ENCODE measurements at regions not wholly inside any gene's neighbourhood (a gene's known extent, or its start where the extent isn't known, plus 50 kb on each side); places are given as distances from the start of the nearest gene placed in this dataset.

DNA sequence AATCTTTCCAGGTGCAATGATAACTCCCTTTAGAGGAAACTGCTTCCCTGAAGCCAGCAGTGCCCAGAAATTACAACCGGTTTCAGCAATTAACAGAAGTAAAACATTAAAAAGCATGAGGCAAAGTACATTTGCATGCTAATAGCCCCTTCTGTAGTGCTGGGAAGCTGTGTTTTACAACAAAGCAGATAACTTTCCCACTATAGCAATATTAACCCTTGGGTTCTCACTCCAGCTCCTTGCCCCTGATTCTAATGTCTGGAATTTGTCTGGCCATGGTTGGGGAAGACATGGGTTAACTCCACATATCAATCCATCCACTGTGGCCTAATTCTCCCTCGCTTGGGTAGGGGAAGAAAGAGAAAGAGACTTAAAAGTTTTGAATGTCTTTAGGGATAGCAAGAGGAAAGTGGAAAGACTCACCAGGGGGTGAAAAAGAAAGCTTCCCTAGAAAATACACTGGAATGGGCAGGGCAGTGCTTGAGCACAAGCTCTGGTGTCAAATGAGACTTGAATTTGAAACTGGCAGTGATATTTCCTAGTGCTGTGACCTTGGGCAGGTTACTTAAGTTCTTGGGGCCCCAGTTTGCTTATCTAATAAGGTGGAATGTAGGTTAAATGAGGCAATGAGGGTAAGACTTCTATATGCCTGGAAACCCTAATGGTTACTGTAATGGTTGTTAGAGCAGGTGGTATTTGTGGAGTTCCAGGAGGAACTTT, 102.0 kb downstream of the SOX9 start:
- Histone ChIP-seq H2AFZ (ENCODE audit: low read depth, low read length, severe bottlenecking) (no peak overlapping the region), H4K20me1 (ENCODE audit: low read depth, low read length) (no peaks in the 10 kb centered on the region), H3K27me3 (ENCODE audit: low read length) (no peaks in the 10 kb centered on the region), H3K4me2 (ENCODE audit: low read depth, low read length, poor library complexity, severe bottlenecking) (no peak overlapping the region), H3K9ac (ENCODE audit: low read length) (no peak overlapping the region), H3K36me3 (ENCODE audit: low read length) (no peaks in the 10 kb centered on the region), H3K79me2 (ENCODE audit: insufficient read depth, low read length) (no peaks in the 10 kb centered on the region), H3K9me2 (replicated peaks; ENCODE audit: insufficient read depth, low read length) (no peaks in the 10 kb centered on the region), H3K4me3 (ENCODE audit: insufficient read depth, low read length, poor library complexity, severe bottlenecking) (no peak overlapping the region), H3K9me3 (ENCODE audit: insufficient read depth, low read length) (no peaks in the 10 kb centered on the region), H3F3A (ENCODE audit: insufficient read depth) (no peaks in the 10 kb centered on the region), H3K27ac (ENCODE audit: low read depth, low read length) (no peak overlapping the region)
- TF ChIP-seq, protein P1, sequence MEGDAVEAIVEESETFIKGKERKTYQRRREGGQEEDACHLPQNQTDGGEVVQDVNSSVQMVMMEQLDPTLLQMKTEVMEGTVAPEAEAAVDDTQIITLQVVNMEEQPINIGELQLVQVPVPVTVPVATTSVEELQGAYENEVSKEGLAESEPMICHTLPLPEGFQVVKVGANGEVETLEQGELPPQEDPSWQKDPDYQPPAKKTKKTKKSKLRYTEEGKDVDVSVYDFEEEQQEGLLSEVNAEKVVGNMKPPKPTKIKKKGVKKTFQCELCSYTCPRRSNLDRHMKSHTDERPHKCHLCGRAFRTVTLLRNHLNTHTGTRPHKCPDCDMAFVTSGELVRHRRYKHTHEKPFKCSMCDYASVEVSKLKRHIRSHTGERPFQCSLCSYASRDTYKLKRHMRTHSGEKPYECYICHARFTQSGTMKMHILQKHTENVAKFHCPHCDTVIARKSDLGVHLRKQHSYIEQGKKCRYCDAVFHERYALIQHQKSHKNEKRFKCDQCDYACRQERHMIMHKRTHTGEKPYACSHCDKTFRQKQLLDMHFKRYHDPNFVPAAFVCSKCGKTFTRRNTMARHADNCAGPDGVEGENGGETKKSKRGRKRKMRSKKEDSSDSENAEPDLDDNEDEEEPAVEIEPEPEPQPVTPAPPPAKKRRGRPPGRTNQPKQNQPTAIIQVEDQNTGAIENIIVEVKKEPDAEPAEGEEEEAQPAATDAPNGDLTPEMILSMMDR (IDR thresholded peaks at IDR 0.05; ENCODE audit: insufficient read depth, low read length, poor library complexity, severe bottlenecking), result no peak
- no peak for TF ChIP-seq EZH2phosphoT487 (conservative IDR thresholded peaks at IDR 0.05; ENCODE audit: low read length)

GRCh38 chr17:72223866-72224291, 103.1 kb downstream of the SOX9 start:
- no peaks in the 10 kb centered on the region for H4K20me1 ChIP-seq (ENCODE audit: low read depth, low read length)
- no peak overlapping the region for H2AFZ ChIP-seq (ENCODE audit: low read depth, low read length, severe bottlenecking)
- no peaks in the 10 kb centered on the region for H3K36me3 ChIP-seq (ENCODE audit: low read length)
- H3K4me3 ChIP-seq (ENCODE audit: insufficient read depth, low read length, poor library complexity, severe bottlenecking), result no peak overlapping the region
- no peaks in the 10 kb centered on the region for H3K79me2 ChIP-seq (ENCODE audit: insufficient read depth, low read length)
- H3K4me2 ChIP-seq (ENCODE audit: low read depth, low read length, poor library complexity, severe bottlenecking), result no peak overlapping the region
- no peak overlapping the region for H3K9ac ChIP-seq (ENCODE audit: low read length)
- H3K27ac ChIP-seq (ENCODE audit: low read depth, low read length), result no peak overlapping the region
- H3K27me3 ChIP-seq (ENCODE audit: low read length), result no peaks in the 10 kb centered on the region
- no peaks in the 10 kb centered on the region for H3F3A ChIP-seq (ENCODE audit: insufficient read depth)
- TF ChIP-seq, protein P1 (IDR thresholded peaks at IDR 0.05; ENCODE audit: insufficient read depth, low read length, poor library complexity, severe bottlenecking), result no peak
- no peak for TF ChIP-seq EZH2phosphoT487 (conservative IDR thresholded peaks at IDR 0.05; ENCODE audit: low read length)
- no peaks in the 10 kb centered on the region for H3K9me2 ChIP-seq (replicated peaks; ENCODE audit: insufficient read depth, low read length)
- no peaks in the 10 kb centered on the region for H3K9me3 ChIP-seq (ENCODE audit: insufficient read depth, low read length)

- H3K4me3 ChIP-seq (ENCODE audit: insufficient read depth, low read length, poor library complexity, severe bottlenecking), result no peak overlapping the region
- no peak overlapping the region for H3K4me2 ChIP-seq (ENCODE audit: low read depth, low read length, poor library complexity, severe bottlenecking)
- H3K36me3 ChIP-seq (ENCODE audit: low read length), result no peaks in the 10 kb centered on the region
- H3K9me3 ChIP-seq (ENCODE audit: insufficient read depth, low read length), result no peaks in the 10 kb centered on the region
- no peak overlapping the region for H2AFZ ChIP-seq (ENCODE audit: low read depth, low read length, severe bottlenecking)
- no peaks in the 10 kb centered on the region for H3K79me2 ChIP-seq (ENCODE audit: insufficient read depth, low read length)
- H4K20me1 ChIP-seq (ENCODE audit: low read depth, low read length), result no peaks in the 10 kb centered on the region
- H3K9ac ChIP-seq (ENCODE audit: low read length), result no peak overlapping the region
- H3K27ac ChIP-seq (ENCODE audit: low read depth, low read length), result no peak overlapping the region
- TF ChIP-seq, protein P1 (IDR thresholded peaks at IDR 0.05; ENCODE audit: insufficient read depth, low read length, poor library complexity, severe bottlenecking), result no peak
- no peak for TF ChIP-seq EZH2phosphoT487 (conservative IDR thresholded peaks at IDR 0.05; ENCODE audit: low read length)
- no peaks in the 10 kb centered on the region for H3K9me2 ChIP-seq (replicated peaks; ENCODE audit: insufficient read depth, low read length)
- H3F3A ChIP-seq (ENCODE audit: insufficient read depth), result no peaks in the 10 kb centered on the region
- no peaks in the 10 kb centered on the region for H3K27me3 ChIP-seq (ENCODE audit: low read length)
Observed at GRCh38 chr17:72226322-72226721, 105.5 kb downstream of the SOX9 start.
